Fibroblast of lung (primary cell): ENCODE measurements at regions not wholly inside any gene's neighbourhood (a gene's known extent, or its start where the extent isn't known, plus 50 kb on each side); places are given as distances from the start of the nearest gene placed in this dataset.

Source experiments
- DNase-seq, 2 donors: peaks; one replicate each; pipeline versions ENCODE4 v3.0.0 to v3.0.0-alpha.2; 2010; ENCODE audit warnings: low read depth in 2 of 2
- H2AFZ ChIP-seq: 2 replicates; pipeline ENCODE4 v1.5.1; 2012; ENCODE audit warnings: low read length, control low read depth, inconsistent platforms
- H3K27ac ChIP-seq: 2 replicates; pipeline ENCODE4 v1.5.1; 2011; ENCODE audit warnings: low read length, control low read depth; ENCODE audit not compliant: insufficient read depth
- H3K27me3 ChIP-seq: 2 replicates; pipeline ENCODE4 v1.5.1; 2011; ENCODE audit warnings: mild to moderate bottlenecking, low read length; ENCODE audit not compliant: control insufficient read depth, insufficient read depth
- H3K36me3 ChIP-seq: 2 replicates; pipeline ENCODE4 v1.5.1; 2011; ENCODE audit warnings: low read length; ENCODE audit not compliant: control insufficient read depth, insufficient read depth
- H3K4me1 ChIP-seq: 2 replicates; pipeline ENCODE4 v1.5.1; 2011; ENCODE audit warnings: low read length; ENCODE audit not compliant: control insufficient read depth, insufficient read depth; ENCODE audit errors: extremely low read depth
- H3K4me2 ChIP-seq: 2 replicates; pipeline ENCODE4 v1.5.1; 2011; ENCODE audit warnings: low read length, control low read depth; ENCODE audit not compliant: insufficient read depth; ENCODE audit errors: extremely low read depth
- H3K4me3 ChIP-seq, 4 experiments: fragments of 200-600 bp in 1 of 4; sonication (generic) in 1 of 4; replicated peaks in 1 of 4; 2 replicates each; pipeline ENCODE4 v1.5.1; 2011 to 2016; ENCODE audit warnings: low read length in 4 of 4, low read depth in 3 of 4, mild to moderate bottlenecking in 3 of 4, control low read depth in 2 of 4, inconsistent platforms in 1 of 4, mixed read lengths in 1 of 4; ENCODE audit not compliant: insufficient read depth in 1 of 4; ENCODE audit errors: control extremely low read depth in 1 of 4
- H3K79me2 ChIP-seq: 2 replicates; pipeline ENCODE4 v1.5.1; 2012; ENCODE audit warnings: mild to moderate bottlenecking, low read length, inconsistent platforms; ENCODE audit not compliant: control insufficient read depth, insufficient read depth
- H3K9ac ChIP-seq: 2 replicates; pipeline ENCODE4 v1.5.1; 2011; ENCODE audit warnings: mild to moderate bottlenecking, low read length, control low read depth; ENCODE audit not compliant: insufficient read depth
- H3K9me3 ChIP-seq: 2 replicates; pipeline ENCODE4 v1.5.1; 2012; ENCODE audit warnings: low read depth, low read length; ENCODE audit not compliant: control insufficient read depth, insufficient read depth
- H4K20me1 ChIP-seq: 2 replicates; pipeline ENCODE4 v1.5.1; 2011; ENCODE audit warnings: low read length; ENCODE audit not compliant: control insufficient read depth, insufficient read depth; ENCODE audit errors: extremely low read depth
- EZH2 ChIP-seq: IDR thresholded peaks from 2 replicates; pipeline ENCODE4 v1.5.1; 2012; ENCODE audit warnings: low read length, control low read depth, mild to moderate bottlenecking; ENCODE audit errors: missing control alignments
- TF ChIP-seq, protein P1 (sequence below), 2 donors: IDR thresholded peaks in 1 of 2; conservative IDR thresholded peaks in 1 of 2; 1 replicate in 1 of 2; 2 replicates in 1 of 2; pipeline ENCODE4 v1.5.1; 2011 to 2012; ENCODE audit warnings: low read length in 2 of 2, control low read depth in 1 of 2, inconsistent platforms in 1 of 2, low read depth in 1 of 2, mild to moderate bottlenecking in 1 of 2

DNA sequence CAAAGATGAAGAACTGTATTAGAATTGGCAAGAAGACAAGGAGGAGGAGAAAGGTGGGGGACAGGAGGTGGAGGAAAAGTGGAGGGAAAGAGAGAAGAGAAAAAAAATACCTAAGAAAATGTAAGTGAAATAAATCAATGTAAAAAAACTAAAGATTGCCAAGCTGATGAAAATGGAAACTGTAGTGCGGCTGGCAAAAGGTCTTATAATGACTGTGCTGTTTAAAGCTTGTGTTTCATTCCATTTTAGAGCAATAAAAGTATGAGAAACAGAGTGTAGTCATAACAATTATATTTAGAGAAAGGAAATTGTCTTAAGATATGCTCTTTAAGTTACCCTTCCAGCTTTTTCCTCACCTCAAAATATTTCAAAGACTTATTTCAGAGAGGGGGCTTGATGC is 670.5 kb upstream of the SEMA6A start:
- Histone ChIP-seq H3K79me2 (no peaks in the 10 kb centered on the region), H2AFZ (no peak overlapping the region), H3K4me3 (no peak overlapping the region), H3K27me3 (no peaks in the 10 kb centered on the region), H3K9ac (no peak overlapping the region), H3K9me3 (no peaks in the 10 kb centered on the region), H3K27ac (no peak overlapping the region), H4K20me1 (no peaks in the 10 kb centered on the region), H3K36me3 (no peaks in the 10 kb centered on the region), H3K4me1 (no peaks in the 10 kb centered on the region), H3K4me2 (no peak overlapping the region)
- TF ChIP-seq, protein P1, sequence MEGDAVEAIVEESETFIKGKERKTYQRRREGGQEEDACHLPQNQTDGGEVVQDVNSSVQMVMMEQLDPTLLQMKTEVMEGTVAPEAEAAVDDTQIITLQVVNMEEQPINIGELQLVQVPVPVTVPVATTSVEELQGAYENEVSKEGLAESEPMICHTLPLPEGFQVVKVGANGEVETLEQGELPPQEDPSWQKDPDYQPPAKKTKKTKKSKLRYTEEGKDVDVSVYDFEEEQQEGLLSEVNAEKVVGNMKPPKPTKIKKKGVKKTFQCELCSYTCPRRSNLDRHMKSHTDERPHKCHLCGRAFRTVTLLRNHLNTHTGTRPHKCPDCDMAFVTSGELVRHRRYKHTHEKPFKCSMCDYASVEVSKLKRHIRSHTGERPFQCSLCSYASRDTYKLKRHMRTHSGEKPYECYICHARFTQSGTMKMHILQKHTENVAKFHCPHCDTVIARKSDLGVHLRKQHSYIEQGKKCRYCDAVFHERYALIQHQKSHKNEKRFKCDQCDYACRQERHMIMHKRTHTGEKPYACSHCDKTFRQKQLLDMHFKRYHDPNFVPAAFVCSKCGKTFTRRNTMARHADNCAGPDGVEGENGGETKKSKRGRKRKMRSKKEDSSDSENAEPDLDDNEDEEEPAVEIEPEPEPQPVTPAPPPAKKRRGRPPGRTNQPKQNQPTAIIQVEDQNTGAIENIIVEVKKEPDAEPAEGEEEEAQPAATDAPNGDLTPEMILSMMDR (conservative IDR thresholded peaks at IDR 0.05 in 1 of 2, IDR thresholded peaks at IDR 0.05 in 1 of 2; ENCODE audit: low read depth in 1 of 2, low read length in 2 of 2) = no peak
- TF ChIP-seq EZH2 = no peak
- no peak for DNase-seq

DNA sequence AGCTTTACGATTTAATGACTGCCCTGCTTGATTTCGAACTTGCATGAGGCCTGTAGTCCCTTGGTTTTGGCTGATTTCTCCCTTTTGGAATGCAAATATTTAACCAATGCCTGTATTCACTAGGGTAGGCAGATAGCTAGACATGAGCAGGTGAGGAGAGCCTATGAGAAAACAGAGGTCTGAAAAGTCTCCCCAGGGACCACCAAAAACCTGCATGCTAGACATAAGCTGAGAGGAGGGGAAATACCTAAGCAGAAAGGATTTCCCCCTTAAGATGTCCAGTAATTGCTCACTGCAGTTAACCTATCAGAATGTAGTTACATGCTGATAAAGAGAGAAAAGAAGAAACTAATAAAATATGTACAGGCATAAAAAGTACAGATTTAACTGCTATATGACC is 667.4 kb upstream of the SEMA6A start:
- H4K20me1 ChIP-seq = no peaks in the 10 kb centered on the region
- TF ChIP-seq EZH2 = no peak
- TF ChIP-seq, protein P1 (conservative IDR thresholded peaks at IDR 0.05 in 1 of 2, IDR thresholded peaks at IDR 0.05 in 1 of 2; ENCODE audit: low read depth in 1 of 2, low read length in 2 of 2) = no peak
- no peaks in the 10 kb centered on the region for H3K79me2 ChIP-seq
- H3K4me1 ChIP-seq = no peaks in the 10 kb centered on the region
- H2AFZ ChIP-seq = no peak overlapping the region
- no peak overlapping the region for H3K27ac ChIP-seq
- no peak for DNase-seq
- no peaks in the 10 kb centered on the region for H3K27me3 ChIP-seq
- H3K9ac ChIP-seq = no peak overlapping the region
- H3K9me3 ChIP-seq = no peaks in the 10 kb centered on the region
- H3K4me3 ChIP-seq = no peak overlapping the region
- no peaks in the 10 kb centered on the region for H3K36me3 ChIP-seq
- H3K4me2 ChIP-seq = no peak overlapping the region

DNA sequence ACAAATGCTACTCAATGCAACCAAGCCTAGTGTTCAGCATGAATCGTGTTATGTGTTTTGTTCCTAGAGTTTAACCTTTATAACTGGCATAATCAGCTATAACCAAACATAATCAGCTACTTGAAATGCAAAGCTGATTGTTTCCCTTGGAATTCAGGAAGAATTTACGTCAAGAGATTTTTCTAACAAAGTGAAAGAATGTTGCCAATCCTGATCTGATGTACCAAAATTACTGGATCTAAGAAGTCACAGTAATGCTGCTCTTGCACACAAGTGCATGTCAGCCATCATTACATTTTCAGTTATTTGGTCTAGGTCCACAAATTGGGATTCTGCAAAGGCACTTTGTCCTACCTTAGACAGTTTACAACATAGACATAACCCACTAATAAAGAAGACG is 662.3 kb upstream of the SEMA6A start:
- TF ChIP-seq, protein P1 (conservative IDR thresholded peaks at IDR 0.05 in 1 of 2, IDR thresholded peaks at IDR 0.05 in 1 of 2; ENCODE audit: low read depth in 1 of 2, low read length in 2 of 2) = no peak
- no peak for TF ChIP-seq EZH2
- no peaks in the 10 kb centered on the region for H3K79me2 ChIP-seq
- DNase-seq = no peak
- H4K20me1 ChIP-seq = no peaks in the 10 kb centered on the region
- no peak overlapping the region for H3K4me3 ChIP-seq
- H3K27me3 ChIP-seq = no peaks in the 10 kb centered on the region
- no peak overlapping the region for H3K27ac ChIP-seq
- H3K9ac ChIP-seq = no peak overlapping the region
- no peaks in the 10 kb centered on the region for H3K36me3 ChIP-seq
- no peaks in the 10 kb centered on the region for H3K9me3 ChIP-seq
- H3K4me2 ChIP-seq = no peak overlapping the region
- H3K4me1 ChIP-seq = no peaks in the 10 kb centered on the region
- H2AFZ ChIP-seq = no peak overlapping the region
